Activated B cell treated with CpG ODN at 0.5 μM for 24 hours (primary cell): ENCODE measurements at regions not wholly inside any gene's neighbourhood (a gene's known extent, or its start where the extent isn't known, plus 50 kb on each side); places are given as distances from the start of the nearest gene placed in this dataset.

Experiments used
- ATAC-seq: fragments of 200-7000 bp; cut with Tn5 transposase; one replicate; pipeline ENCODE4 v1.10.0; 2021; ENCODE audit warnings: low read depth, mild to moderate bottlenecking, moderate library complexity
- CTCF ChIA-PET: fragments of 350-600 bp; sonication (Branson Sonifier 250); formaldehyde crosslinking; loops from one replicate; lab custom pipeline; 2021; ENCODE audit warnings: antibody characterized with exemption; lab: Charles Lee
- POLR2A ChIA-PET: fragments of 350-600 bp; sonication (Branson Sonifier 250); formaldehyde crosslinking; loops from one replicate; lab custom pipeline; 2021; ENCODE audit warnings: antibody characterized with exemption; lab: Charles Lee
- DNase-seq: peaks from one replicate; pipeline ENCODE4 v3.0.0; 2022
- H3K27ac Mint-ChIP-seq: one replicate; pipeline ENCODE4 v1.8.0; 2020; ENCODE audit warnings: mixed read lengths
- H3K27me3 Mint-ChIP-seq: one replicate; pipeline ENCODE4 v1.8.0; 2021; ENCODE audit warnings: mixed read lengths
- H3K36me3 Mint-ChIP-seq: one replicate; pipeline ENCODE4 v1.8.0; 2021; ENCODE audit warnings: low read depth, mixed read lengths
- H3K4me1 Mint-ChIP-seq: one replicate; pipeline ENCODE4 v1.8.0; 2021; ENCODE audit warnings: mixed read lengths
- H3K4me3 Mint-ChIP-seq: one replicate; pipeline ENCODE4 v1.8.0; 2020; ENCODE audit warnings: mild to moderate bottlenecking, mixed read lengths
- H3K9me3 Mint-ChIP-seq: one replicate; pipeline ENCODE4 v1.8.0; 2020; ENCODE audit warnings: mixed read lengths
- CTCF ChIP-seq: fragments of 200-600 bp; IDR thresholded peaks from one replicate; pipeline ENCODE4 v1.8.0; 2022; ENCODE audit warnings: antibody characterized with exemption, mild to moderate bottlenecking
- intact Hi-C: fragments of 100-400 bp; cut with micrococcal nuclease; formaldehyde crosslinking; loops from one replicate; pipeline ENCODE4 v1.15.1; 2024

- DNase-seq (no peak), ATAC-seq (no peak)
- Mint-ChIP-seq H3K36me3 (no peaks in the 10 kb centered on the region), H3K4me1 (no peaks in the 10 kb centered on the region), H3K9me3 (no peaks in the 10 kb centered on the region), H3K27me3 (no peaks in the 10 kb centered on the region), H3K4me3 (no peak overlapping the region), H3K27ac (no peak overlapping the region)
- intact Hi-C loops = no loop called here
- ChIA-PET CTCF (no interaction called here), POLR2A (no interaction called here)
- TF ChIP-seq CTCF = no peak
These were observed 1322.0 kb upstream of the CELF4 start for GRCh38 chr18:38887671-38888020.

- Mint-ChIP-seq H3K36me3 (no peaks in the 10 kb centered on the region), H3K27me3 (no peaks in the 10 kb centered on the region), H3K4me1 (no peaks in the 10 kb centered on the region), H3K9me3 (no peaks in the 10 kb centered on the region), H3K27ac (no peak overlapping the region), H3K4me3 (no peak overlapping the region)
- no peak for ATAC-seq
- TF ChIP-seq CTCF = no peak
- ChIA-PET CTCF (no interaction called here), POLR2A (no interaction called here)
- no peak for DNase-seq
- intact Hi-C loops = no loop called here
These were observed 1321.5 kb upstream of the CELF4 start for GRCh38 chr18:38886861-38887670.

- Mint-ChIP-seq H3K27me3 (no peaks in the 10 kb centered on the region), H3K4me1 (no peaks in the 10 kb centered on the region), H3K36me3 (no peaks in the 10 kb centered on the region), H3K4me3 (no peak overlapping the region), H3K9me3 (no peaks in the 10 kb centered on the region), H3K27ac (no peak overlapping the region)
- ATAC-seq (no peak), DNase-seq (no peak)
- intact Hi-C loops = no loop called here
- ChIA-PET CTCF (no interaction called here), POLR2A (no interaction called here)
- TF ChIP-seq CTCF = no peak
These were observed 1320.6 kb upstream of the CELF4 start for GRCh38 chr18:38886235-38886634.

- ATAC-seq (no peak), DNase-seq (no peak)
- no peak for TF ChIP-seq CTCF
- no peaks in the 10 kb centered on the region for H3K4me1 Mint-ChIP-seq
- H3K27me3 Mint-ChIP-seq = no peaks in the 10 kb centered on the region
- ChIA-PET POLR2A (no interaction called here), CTCF (no interaction called here)
- no peaks in the 10 kb centered on the region for H3K36me3 Mint-ChIP-seq
- intact Hi-C loops = no loop called here
- H3K27ac Mint-ChIP-seq = no peak overlapping the region
- no peaks in the 10 kb centered on the region for H3K9me3 Mint-ChIP-seq
- no peak overlapping the region for H3K4me3 Mint-ChIP-seq
These were observed 1318.5 kb upstream of the CELF4 start for GRCh38 chr18:38884050-38884449.

- DNase-seq = no peak
- Mint-ChIP-seq H3K4me1 (no peaks in the 10 kb centered on the region), H3K4me3 (no peak overlapping the region), H3K27me3 (no peaks in the 10 kb centered on the region), H3K27ac (no peak overlapping the region), H3K36me3 (no peaks in the 10 kb centered on the region), H3K9me3 (no peaks in the 10 kb centered on the region)
- ChIA-PET POLR2A (no interaction called here), CTCF (no interaction called here)
- intact Hi-C loops = no loop called here
- no peak for ATAC-seq
- no peak for TF ChIP-seq CTCF
These were observed 1317.5 kb upstream of the CELF4 start for GRCh38 chr18:38883111-38883510.
